RWPE2 (cell line): ENCODE measurements at regions not wholly inside any gene's neighbourhood (a gene's known extent, or its start where the extent isn't known, plus 50 kb on each side); places are given as distances from the start of the nearest gene placed in this dataset.

Experiments
- ATAC-seq: fragments of 200-7000 bp; cut with Tn5 transposase; 3 replicates; pipeline ENCODE4 v1.9.1; 2021; ENCODE audit warnings: low read depth
- DNase-seq: peaks from one replicate; pipeline ENCODE4 v3.0.0-alpha.2; 2020; ENCODE audit warnings: low spot score
- H3K27ac ChIP-seq: fragments of 450-650 bp; 2 replicates; pipeline ENCODE4 v1.5.1; 2017; ENCODE audit warnings: mild to moderate bottlenecking; ENCODE audit not compliant: poor library complexity, severe bottlenecking
- H3K27me3 ChIP-seq: fragments of 250-450 bp; sonication (Bioruptor Pico); 2 replicates; pipeline ENCODE4 v1.5.1; 2021; ENCODE audit warnings: mild to moderate bottlenecking, moderate library complexity; ENCODE audit not compliant: insufficient read depth, poor library complexity, severe bottlenecking
- H3K36me3 ChIP-seq: fragments of 250-450 bp; sonication (Bioruptor Pico); 2 replicates; pipeline ENCODE4 v1.5.1; 2020; ENCODE audit warnings: low read depth, mild to moderate bottlenecking, moderate library complexity
- H3K4me1 ChIP-seq: fragments of 250-450 bp; sonication (Bioruptor Pico); 2 replicates; pipeline ENCODE4 v1.5.1; 2021; ENCODE audit warnings: mild to moderate bottlenecking, moderate library complexity; ENCODE audit not compliant: insufficient read depth, poor library complexity, severe bottlenecking
- H3K4me3 ChIP-seq: fragments of 250-450 bp; sonication (Bioruptor Pico); 2 replicates; pipeline ENCODE4 v1.5.1; 2021; ENCODE audit warnings: mild to moderate bottlenecking, moderate library complexity; ENCODE audit not compliant: severe bottlenecking
- H3K9me3 ChIP-seq: fragments of 250-450 bp; sonication (Bioruptor Pico); 2 replicates; pipeline ENCODE4 v1.5.1; 2021; ENCODE audit warnings: mild to moderate bottlenecking, moderate library complexity; ENCODE audit not compliant: severe bottlenecking
- TF ChIP-seq, protein P1 (sequence below): fragments of 450-650 bp; IDR thresholded peaks from one replicate; pipeline ENCODE4 v1.5.1; 2017; ENCODE audit warnings: mild to moderate bottlenecking, moderate library complexity; ENCODE audit not compliant: poor library complexity, severe bottlenecking

- no peaks in the 10 kb centered on the region for H3K36me3 ChIP-seq
- no peak for ATAC-seq
- TF ChIP-seq, protein P1, sequence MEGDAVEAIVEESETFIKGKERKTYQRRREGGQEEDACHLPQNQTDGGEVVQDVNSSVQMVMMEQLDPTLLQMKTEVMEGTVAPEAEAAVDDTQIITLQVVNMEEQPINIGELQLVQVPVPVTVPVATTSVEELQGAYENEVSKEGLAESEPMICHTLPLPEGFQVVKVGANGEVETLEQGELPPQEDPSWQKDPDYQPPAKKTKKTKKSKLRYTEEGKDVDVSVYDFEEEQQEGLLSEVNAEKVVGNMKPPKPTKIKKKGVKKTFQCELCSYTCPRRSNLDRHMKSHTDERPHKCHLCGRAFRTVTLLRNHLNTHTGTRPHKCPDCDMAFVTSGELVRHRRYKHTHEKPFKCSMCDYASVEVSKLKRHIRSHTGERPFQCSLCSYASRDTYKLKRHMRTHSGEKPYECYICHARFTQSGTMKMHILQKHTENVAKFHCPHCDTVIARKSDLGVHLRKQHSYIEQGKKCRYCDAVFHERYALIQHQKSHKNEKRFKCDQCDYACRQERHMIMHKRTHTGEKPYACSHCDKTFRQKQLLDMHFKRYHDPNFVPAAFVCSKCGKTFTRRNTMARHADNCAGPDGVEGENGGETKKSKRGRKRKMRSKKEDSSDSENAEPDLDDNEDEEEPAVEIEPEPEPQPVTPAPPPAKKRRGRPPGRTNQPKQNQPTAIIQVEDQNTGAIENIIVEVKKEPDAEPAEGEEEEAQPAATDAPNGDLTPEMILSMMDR, result no peak
- H3K4me1 ChIP-seq, result no peaks in the 10 kb centered on the region
- no peak overlapping the region for H3K27ac ChIP-seq
- no peaks in the 10 kb centered on the region for H3K27me3 ChIP-seq
- no peaks in the 10 kb centered on the region for H3K9me3 ChIP-seq
- no peak overlapping the region for H3K4me3 ChIP-seq
- DNase-seq, result no peak
Measured at GRCh38 chr21:27498025-27498424, 531.1 kb upstream of the ADAMTS5 start.

DNA sequence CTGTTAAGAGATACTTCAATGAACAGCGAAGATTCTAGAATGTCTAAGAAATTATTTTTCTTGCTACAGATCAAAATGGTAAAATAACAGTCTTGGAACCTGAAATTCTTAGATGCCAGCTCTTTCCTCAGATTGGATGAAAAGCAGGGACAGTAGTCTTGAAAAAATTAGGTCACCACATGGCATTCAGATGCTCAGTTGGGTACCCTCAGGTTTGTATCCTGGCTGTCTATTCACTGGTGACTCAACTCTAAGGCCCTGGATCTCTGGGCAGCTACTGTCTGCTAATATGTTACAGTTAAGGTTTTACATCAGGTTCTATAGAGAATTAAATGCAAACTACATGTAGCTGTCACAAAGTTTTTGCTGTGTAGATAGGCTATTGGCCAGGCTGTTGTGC is 528.9 kb upstream of the ADAMTS5 start:
- Histone ChIP-seq H3K9me3 (no peaks in the 10 kb centered on the region), H3K4me1 (no peaks in the 10 kb centered on the region), H3K36me3 (no peaks in the 10 kb centered on the region), H3K27ac (no peak overlapping the region), H3K4me3 (no peak overlapping the region), H3K27me3 (no peaks in the 10 kb centered on the region)
- ATAC-seq (no peak), DNase-seq (no peak)
- TF ChIP-seq, protein P1, result no peak

- Histone ChIP-seq H3K36me3 (no peaks in the 10 kb centered on the region), H3K4me3 (no peak overlapping the region), H3K9me3 (no peaks in the 10 kb centered on the region), H3K4me1 (no peaks in the 10 kb centered on the region), H3K27me3 (no peaks in the 10 kb centered on the region), H3K27ac (no peak overlapping the region)
- no peak for DNase-seq
- TF ChIP-seq, protein P1, result no peak
- no peak for ATAC-seq
Measured at GRCh38 chr21:27493542-27493941, 526.7 kb upstream of the ADAMTS5 start.

DNA sequence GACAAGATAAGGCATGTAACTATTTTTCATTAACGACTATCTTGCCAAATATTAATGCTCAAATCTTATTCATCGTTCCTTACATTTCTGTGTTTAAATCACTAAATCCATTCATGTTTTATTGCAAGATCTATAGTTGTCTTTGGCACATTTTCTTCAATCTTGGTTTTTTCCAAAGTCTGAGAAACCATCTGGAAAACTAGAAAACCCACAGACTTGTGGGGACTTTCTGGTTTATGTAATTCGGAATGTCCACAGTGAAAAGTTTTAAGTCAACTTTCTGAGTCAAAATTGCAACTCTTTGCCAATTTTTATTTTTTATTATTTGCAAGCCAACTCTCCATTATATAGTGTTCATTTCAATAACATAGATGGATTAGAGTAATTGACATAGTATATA is 520.8 kb upstream of the ADAMTS5 start:
- ATAC-seq (no peak), DNase-seq (no peak)
- TF ChIP-seq, protein P1, result no peak
- Histone ChIP-seq H3K36me3 (no peaks in the 10 kb centered on the region), H3K4me3 (no peak overlapping the region), H3K27me3 (no peaks in the 10 kb centered on the region), H3K27ac (no peak overlapping the region), H3K4me1 (no peaks in the 10 kb centered on the region), H3K9me3 (no peaks in the 10 kb centered on the region)

DNA sequence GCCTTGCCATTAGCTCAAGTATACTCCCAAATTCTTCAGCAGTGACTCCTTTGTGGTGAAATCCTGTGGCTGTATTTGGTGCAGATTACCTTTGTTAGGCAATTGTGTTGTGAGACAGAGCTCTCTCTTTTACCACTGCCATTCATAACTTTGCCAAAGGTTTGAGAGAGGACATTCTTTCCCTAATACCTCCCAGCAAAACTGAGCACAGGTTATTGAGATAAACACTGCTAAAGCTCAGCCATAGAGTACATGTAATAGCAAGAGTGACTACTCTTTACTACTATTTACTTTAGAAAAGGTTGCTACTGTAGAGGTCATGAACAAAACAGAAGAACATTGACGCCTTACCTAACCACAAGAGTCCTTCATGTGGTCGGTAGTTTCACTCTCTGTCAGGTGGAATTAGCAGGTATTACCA is 514.0 kb upstream of the ADAMTS5 start:
- DNase-seq, result no peak
- Histone ChIP-seq H3K27me3 (no peaks in the 10 kb centered on the region), H3K9me3 (no peaks in the 10 kb centered on the region), H3K4me3 (no peak overlapping the region), H3K36me3 (no peaks in the 10 kb centered on the region), H3K27ac (no peak overlapping the region), H3K4me1 (no peaks in the 10 kb centered on the region)
- ATAC-seq, result peak; percentile 31; the same call in 1 of the 3 replicates
- TF ChIP-seq, protein P1, result no peak
